BLaER1 treated with 17β-estradiol and CSF1 and Interleukin-3, amounts not matched to agents 10 nM and 100 nM (cell line): ENCODE measurements at regions not wholly inside any gene's neighbourhood (a gene's known extent, or its start where the extent isn't known, plus 50 kb on each side); places are given as distances from the start of the nearest gene placed in this dataset.

Experiments
- H3K27ac ChIP-seq, 11 experiments: shearing (Covaris generic); formaldehyde crosslinking; 2 replicates each; pipeline ENCODE4 v1.8.1; 2022
- H3K27me3 ChIP-seq, 11 experiments: shearing (Covaris generic); formaldehyde crosslinking; 2 replicates each; pipeline ENCODE4 v1.8.1; 2022
- H3K36me3 ChIP-seq, 11 experiments: shearing (Covaris generic); formaldehyde crosslinking; 2 replicates each; pipeline ENCODE4 v1.8.1; 2022
- H3K4me1 ChIP-seq, 10 experiments: shearing (Covaris generic); formaldehyde crosslinking; 2 replicates each; pipeline ENCODE4 v1.8.1; 2022
- H3K4me2 ChIP-seq, 11 experiments: shearing (Covaris generic); formaldehyde crosslinking; 2 replicates each; pipeline ENCODE4 v1.8.1; 2022
- H3K4me3 ChIP-seq, 10 experiments: shearing (Covaris generic); formaldehyde crosslinking; 2 replicates each; pipeline ENCODE4 v1.8.1; 2022
- H3K9ac ChIP-seq, 11 experiments: shearing (Covaris generic); formaldehyde crosslinking; 2 replicates each; pipeline ENCODE4 v1.8.1; 2022
- H3K9me3 ChIP-seq, 11 experiments: shearing (Covaris generic); formaldehyde crosslinking; replicated peaks in 1 of 11; 2 replicates each; pipeline ENCODE4 v1.8.1; 2022
- H4K20me1 ChIP-seq, 11 experiments: shearing (Covaris generic); formaldehyde crosslinking; 2 replicates each; pipeline ENCODE4 v1.8.1; 2022
- Cebpa-rat ChIP-seq, 11 experiments: shearing (Covaris generic); IDR thresholded peaks; 2 replicates each; pipeline ENCODE4 v1.8.1; 2022

GRCh38 chr6:166777096-166777630 is 150.1 kb upstream of the RPS6KA2 start:
- TF ChIP-seq Cebpa-rat (IDR thresholded peaks at IDR 0.05) = no peak
- H3K4me2 ChIP-seq = no peak overlapping the region
- no peaks in the 10 kb centered on the region; a peak in 2 of 22 replicates for H4K20me1 ChIP-seq
- H3K36me3 ChIP-seq = no peaks in the 10 kb centered on the region
- peaks cover 0 to 6% (median 1%) of the 10 kb centered on the region in 10 experiments; a peak in 8 of 20 replicates for H3K4me1 ChIP-seq
- no peak overlapping the region for H3K27ac ChIP-seq
- H3K9ac ChIP-seq = no peak overlapping the region
- H3K27me3 ChIP-seq = no peaks in the 10 kb centered on the region
- H3K4me3 ChIP-seq = no peak overlapping the region
- no peaks in the 10 kb centered on the region for H3K9me3 ChIP-seq

GRCh38 chr6:166776571-166776970 is 149.5 kb upstream of the RPS6KA2 start:
- TF ChIP-seq Cebpa-rat (IDR thresholded peaks at IDR 0.05) = no peak
- H3K4me1 ChIP-seq = peaks cover 0 to 5% (median under 1%) of the 10 kb centered on the region in 10 experiments; a peak in 6 of 20 replicates
- H3K36me3 ChIP-seq = no peaks in the 10 kb centered on the region
- H4K20me1 ChIP-seq = no peaks in the 10 kb centered on the region; a peak in 2 of 22 replicates
- H3K4me2 ChIP-seq = no peak overlapping the region
- H3K9ac ChIP-seq = no peak overlapping the region
- no peak overlapping the region for H3K27ac ChIP-seq
- H3K4me3 ChIP-seq = no peak overlapping the region
- no peaks in the 10 kb centered on the region for H3K9me3 ChIP-seq
- no peaks in the 10 kb centered on the region for H3K27me3 ChIP-seq

DNA sequence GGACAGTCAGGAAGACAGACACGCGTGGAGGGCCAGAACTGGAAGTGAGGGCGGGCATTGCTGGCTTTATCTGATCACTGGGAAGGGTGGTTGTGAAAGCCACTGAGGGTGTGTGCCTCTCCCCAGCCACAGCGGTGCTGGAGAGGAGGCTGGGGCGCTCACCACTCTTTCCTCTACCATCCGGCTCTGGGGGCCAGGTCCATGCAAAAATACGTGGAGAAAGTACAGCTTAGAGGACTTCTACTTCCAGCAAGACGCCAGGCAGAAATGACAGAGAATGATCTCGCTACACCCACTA is 148.8 kb upstream of the RPS6KA2 start:
- Histone ChIP-seq H3K36me3 (no peaks in the 10 kb centered on the region), H3K27me3 (peaks cover 0 to 5% (median 0%) of the 10 kb centered on the region in 11 experiments; a peak in 1 of 22 replicates), H3K4me1 (peaks cover 3 to 12% (median 6%) of the 10 kb centered on the region in 10 experiments; a peak in 15 of 20 replicates), H3K27ac (no peak overlapping the region), H3K4me3 (no peak overlapping the region), H3K9ac (no peak overlapping the region), H3K4me2 (no peak overlapping the region), H4K20me1 (no peaks in the 10 kb centered on the region; a peak in 2 of 22 replicates), H3K9me3 (no peaks in the 10 kb centered on the region)
- TF ChIP-seq Cebpa-rat (IDR thresholded peaks at IDR 0.05) = no peak

DNA sequence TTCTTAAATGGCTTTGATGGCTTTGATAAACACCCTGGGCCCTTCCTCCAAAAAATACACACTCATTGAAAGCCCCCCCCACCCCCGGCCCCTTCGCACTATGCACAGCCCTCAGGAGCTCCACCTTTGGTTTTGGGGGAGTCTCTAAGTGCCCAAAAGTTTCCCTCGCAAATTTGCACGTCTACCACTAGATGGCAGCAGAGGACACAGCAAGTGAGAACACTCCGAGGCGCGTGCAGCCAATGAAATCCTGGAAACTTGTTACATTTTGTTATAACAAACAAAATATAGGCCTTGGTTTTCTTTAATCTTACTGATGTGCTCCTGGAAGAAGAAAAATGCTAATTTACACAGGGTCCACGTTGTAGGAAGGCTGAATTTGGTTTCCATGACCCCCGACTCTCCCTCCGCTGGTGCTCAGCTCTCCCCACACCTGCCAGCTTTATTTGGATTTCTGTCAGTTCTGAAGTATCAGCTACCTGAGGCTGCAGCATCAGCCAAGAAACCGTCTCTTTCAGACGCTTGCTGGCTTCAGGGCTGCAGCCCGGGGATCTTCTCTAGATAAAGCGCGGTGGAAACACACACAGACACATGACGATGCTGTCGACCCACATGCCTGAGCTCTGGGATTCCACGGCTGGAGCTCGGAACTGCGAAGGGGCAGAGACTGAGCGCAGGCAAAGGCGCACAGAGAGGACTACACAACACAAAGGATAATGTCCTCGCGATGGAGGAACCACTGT is 148.3 kb upstream of the RPS6KA2 start:
- Histone ChIP-seq H3K9ac (no peak overlapping the region), H3K4me2 (no peak overlapping the region), H3K36me3 (no peaks in the 10 kb centered on the region), H3K27ac (no peak overlapping the region), H3K9me3 (no peaks in the 10 kb centered on the region), H3K4me3 (no peak overlapping the region), H3K27me3 (peaks cover 0 to 8% (median 0%) of the 10 kb centered on the region in 11 experiments; a peak in 2 of 22 replicates), H3K4me1 (peaks cover 5 to 17% (median 11%) of the 10 kb centered on the region in 10 experiments; a peak in 15 of 20 replicates), H4K20me1 (no peaks in the 10 kb centered on the region; a peak in 2 of 22 replicates)
- no peak for TF ChIP-seq Cebpa-rat (IDR thresholded peaks at IDR 0.05)

GRCh38 chr6:166774770-166775169 is 147.7 kb upstream of the RPS6KA2 start:
- Histone ChIP-seq H3K27me3 (peaks cover 0 to 8% (median 0%) of the 10 kb centered on the region in 11 experiments; a peak in 2 of 22 replicates), H3K27ac (no peak overlapping the region), H3K9me3 (no peaks in the 10 kb centered on the region), H3K36me3 (no peaks in the 10 kb centered on the region), H3K4me2 (no peak overlapping the region), H4K20me1 (no peaks in the 10 kb centered on the region; a peak in 2 of 22 replicates), H3K4me1 (peaks cover 5 to 19% (median 12%) of the 10 kb centered on the region in 10 experiments; a peak in 15 of 20 replicates), H3K9ac (no peak overlapping the region), H3K4me3 (no peak overlapping the region)
- TF ChIP-seq Cebpa-rat (IDR thresholded peaks at IDR 0.05) = no peak

DNA sequence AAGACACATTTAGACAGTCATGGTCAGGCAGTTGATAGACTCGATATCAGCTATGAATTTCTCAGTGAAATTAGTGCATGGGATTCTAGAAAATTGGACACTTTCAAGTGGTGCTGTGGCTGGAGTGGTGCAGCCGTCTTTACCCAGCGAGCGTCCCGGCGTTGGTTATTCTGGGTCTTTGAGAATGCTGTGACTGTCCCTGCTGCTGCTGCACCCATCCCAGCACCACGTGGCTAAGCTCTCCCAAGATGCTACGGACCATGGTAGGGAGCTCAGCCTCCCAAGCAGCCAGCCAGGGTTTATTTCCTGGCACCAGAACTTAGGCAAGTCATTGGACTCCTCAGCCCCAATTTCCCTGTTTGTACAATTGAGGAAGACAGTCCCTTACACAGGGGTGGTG is 147.2 kb upstream of the RPS6KA2 start:
- Histone ChIP-seq H4K20me1 (no peaks in the 10 kb centered on the region; a peak in 2 of 22 replicates), H3K4me2 (no peak overlapping the region), H3K36me3 (no peaks in the 10 kb centered on the region), H3K4me1 (peaks cover 5 to 19% (median 12%) of the 10 kb centered on the region in 10 experiments; a peak in 15 of 20 replicates), H3K9ac (no peak overlapping the region), H3K27ac (no peak overlapping the region), H3K27me3 (peaks cover 0 to 8% (median 0%) of the 10 kb centered on the region in 11 experiments; a peak in 2 of 22 replicates), H3K4me3 (no peak overlapping the region), H3K9me3 (no peaks in the 10 kb centered on the region)
- TF ChIP-seq Cebpa-rat (IDR thresholded peaks at IDR 0.05) = no peak

DNA sequence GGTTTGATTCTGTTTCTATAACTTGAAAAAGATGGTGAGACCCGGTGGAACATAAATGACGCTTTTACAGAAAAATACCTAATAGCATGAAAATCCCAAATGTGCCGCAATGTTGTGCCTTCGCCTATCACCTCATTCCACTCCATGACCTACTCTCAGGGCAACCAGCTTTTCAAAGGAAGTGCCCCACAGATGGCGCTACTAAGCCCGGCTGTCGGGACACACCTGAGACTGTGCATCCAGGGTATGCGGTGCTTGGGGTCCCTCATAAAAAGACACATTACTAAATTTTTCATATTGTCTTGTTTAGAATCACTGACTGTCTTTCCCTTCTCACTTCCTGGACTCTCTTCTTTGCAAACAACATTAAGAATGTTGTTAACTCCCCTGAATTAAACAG is 145.5 kb upstream of the RPS6KA2 start:
- TF ChIP-seq Cebpa-rat (IDR thresholded peaks at IDR 0.05) = no peak
- no peaks in the 10 kb centered on the region for H3K36me3 ChIP-seq
- no peak overlapping the region for H3K4me3 ChIP-seq
- peaks cover 0 to 8% (median 0%) of the 10 kb centered on the region in 11 experiments; a peak in 2 of 22 replicates for H3K27me3 ChIP-seq
- H3K4me2 ChIP-seq = no peak overlapping the region
- H3K9me3 ChIP-seq = no peaks in the 10 kb centered on the region
- H3K4me1 ChIP-seq = peaks cover 5 to 19% (median 12%) of the 10 kb centered on the region in 10 experiments; a peak in 15 of 20 replicates
- no peak overlapping the region for H3K9ac ChIP-seq
- no peak overlapping the region for H3K27ac ChIP-seq
- no peaks in the 10 kb centered on the region; a peak in 2 of 22 replicates for H4K20me1 ChIP-seq

GRCh38 chr6:166771701-166772100 is 144.7 kb upstream of the RPS6KA2 start:
- Histone ChIP-seq H3K4me1 (peaks cover 5 to 19% (median 12%) of the 10 kb centered on the region in 10 experiments; a peak in 15 of 20 replicates), H3K4me2 (peak overlapping the region in 6 of 11 experiments; percentile 42 to 62 (median 52); a peak in 9 of 22 replicates), H3K9ac (no peak overlapping the region), H3K9me3 (no peaks in the 10 kb centered on the region), H4K20me1 (no peaks in the 10 kb centered on the region; a peak in 2 of 22 replicates), H3K27ac (no peak overlapping the region), H3K4me3 (no peak overlapping the region), H3K36me3 (no peaks in the 10 kb centered on the region), H3K27me3 (peaks cover 0 to 8% (median 0%) of the 10 kb centered on the region in 11 experiments; a peak in 2 of 22 replicates)
- no peak for TF ChIP-seq Cebpa-rat (IDR thresholded peaks at IDR 0.05)
